ENCODE measurements at regions not wholly inside any gene's neighbourhood (a gene's known extent, or its start where the extent isn't known, plus 50 kb on each side); places are given as distances from the start of the nearest gene placed in this dataset.
"Not testable (repeated sequence)": the region's sequence is repeated elsewhere in the genome, so short reads cannot be mapped to it uniquely, and the experiment has no call there.

DNA sequence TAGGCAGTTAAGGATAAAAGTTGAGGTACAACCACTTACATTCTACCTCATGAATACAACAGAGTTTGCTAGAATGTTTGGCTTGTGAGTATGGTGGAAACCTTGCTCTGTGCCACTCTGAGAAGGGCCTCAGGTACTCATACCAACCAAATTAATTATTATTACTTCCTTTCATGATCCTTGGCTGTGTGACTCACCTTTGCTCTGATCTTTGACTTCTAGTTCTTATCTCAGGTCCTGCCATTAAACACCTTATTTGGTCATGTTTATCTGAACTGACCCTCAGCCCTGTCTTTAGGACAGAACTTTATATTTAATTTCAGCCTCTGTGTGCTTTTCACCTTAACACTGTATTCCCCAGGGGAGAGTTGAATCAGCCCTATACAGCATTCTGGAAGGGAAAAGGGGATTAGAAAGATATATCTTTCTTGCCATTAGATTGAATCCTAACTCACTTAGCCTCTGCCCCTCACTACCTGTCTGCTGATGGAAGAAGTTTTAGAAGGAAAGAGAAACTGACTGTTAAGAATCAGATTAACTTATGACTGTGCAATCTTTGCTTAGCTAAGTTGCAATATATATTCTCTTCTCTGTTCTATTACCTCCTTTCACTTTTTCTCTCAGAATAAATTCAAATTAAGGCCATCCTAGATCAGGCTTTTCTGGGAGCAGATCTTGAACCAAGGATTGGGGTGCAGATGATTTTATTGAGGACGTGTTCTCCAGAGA lies 260.4 kb upstream of the DPYD start:
- no peak for DNase-seq

GRCh38 chr1:98179151-98179773 lies 258.4 kb upstream of the DPYD start:
- DNase-seq: no peak

DNA sequence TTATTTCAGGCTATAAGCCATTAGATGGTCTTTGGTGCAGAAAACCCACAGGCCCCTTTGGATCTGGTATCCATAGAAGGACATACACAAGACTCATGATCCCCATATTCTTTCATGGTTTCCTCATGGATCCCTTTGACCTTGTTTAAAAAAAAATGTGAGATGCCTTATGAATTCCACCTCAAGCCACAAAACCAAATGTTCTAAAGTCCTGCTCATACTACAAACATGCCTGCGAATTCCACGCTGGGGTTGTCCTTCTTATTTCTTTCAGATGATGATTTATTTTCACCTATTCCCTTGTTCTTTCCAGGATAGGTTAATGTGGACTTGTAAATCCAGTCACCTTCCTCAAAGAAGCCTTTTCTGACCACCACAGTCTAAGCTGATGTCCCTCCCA lies 256.9 kb upstream of the DPYD start:
- DNase-seq: no peak

GRCh38 chr1:98176936-98177335 lies 256.1 kb upstream of the DPYD start:
- peak; percentile 11 for DNase-seq

DNA sequence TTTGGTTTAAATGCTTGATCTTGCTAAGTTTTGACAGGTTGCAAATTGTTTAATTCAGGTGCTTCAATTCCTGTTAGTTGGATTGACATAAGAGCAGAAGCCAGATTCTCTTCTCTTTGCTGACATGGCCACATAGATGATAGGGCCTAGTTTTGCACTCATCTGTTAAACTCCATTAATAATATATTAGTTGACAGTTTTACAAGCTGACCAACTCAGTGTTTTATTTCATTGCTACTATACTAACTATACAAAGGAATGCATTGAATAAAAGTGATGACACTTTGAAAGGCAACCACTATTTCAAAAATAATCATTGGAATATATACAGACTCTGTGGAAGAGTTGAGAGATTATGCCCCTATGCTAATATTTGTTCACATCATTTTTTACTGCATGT lies 255.6 kb upstream of the DPYD start:
- DNase-seq: no peak

GRCh38 chr1:98172578-98172977 lies 251.7 kb upstream of the DPYD start:
- no peak for DNase-seq

GRCh38 chr1:98172022-98172421 lies 251.2 kb upstream of the DPYD start:
- no peak for DNase-seq

DNA sequence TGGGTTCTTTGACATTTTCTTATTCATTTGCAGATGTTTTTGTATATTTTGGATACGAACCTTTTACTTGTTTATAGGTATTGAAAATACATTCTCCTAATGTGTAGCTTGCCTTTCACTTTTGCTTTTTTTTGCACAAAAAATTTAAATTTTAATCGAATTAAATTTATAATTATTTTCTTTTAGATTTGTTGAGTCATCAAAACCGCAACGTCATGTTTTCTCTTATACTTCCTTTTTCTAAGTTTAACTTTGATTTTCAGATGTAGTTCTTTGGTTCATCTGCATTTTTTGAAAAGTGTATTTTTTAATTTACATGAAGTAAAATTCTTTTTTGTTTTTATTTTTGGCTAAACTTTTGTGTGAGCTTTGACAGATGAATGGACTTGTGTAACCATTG lies 243.7 kb upstream of the DPYD start:
- no peak for DNase-seq

- DNase-seq: no peak
Observed at GRCh38 chr1:98157524-98158313, 236.9 kb upstream of the DPYD start.

GRCh38 chr1:98147280-98147679 lies 226.4 kb upstream of the DPYD start:
- DNase-seq: no peak

- DNase-seq: no peak
Observed at GRCh38 chr1:98145655-98146054, 224.8 kb upstream of the DPYD start.

GRCh38 chr1:98143403-98143802 lies 222.6 kb upstream of the DPYD start:
- DNase-seq: no peak

DNA sequence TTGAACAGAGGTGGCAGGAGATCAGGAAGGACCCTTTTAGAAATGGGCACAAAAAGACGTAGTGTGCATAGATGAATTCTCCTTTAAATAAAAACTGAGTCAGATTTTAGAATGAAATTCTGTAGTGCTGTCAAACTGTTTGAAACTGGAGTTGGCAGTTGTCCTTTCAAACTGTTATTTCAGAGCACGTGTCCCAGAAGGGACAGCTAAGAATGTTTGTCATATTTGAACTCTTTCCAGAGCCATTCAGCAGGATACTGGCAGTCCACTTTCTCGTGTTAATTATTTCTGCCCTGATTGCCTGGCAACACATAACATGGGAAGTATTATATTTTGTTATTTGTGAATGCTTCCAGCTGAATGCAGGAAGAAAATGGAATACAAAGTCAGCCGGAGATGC lies 212.3 kb upstream of the DPYD start:
- no peak for DNase-seq

DNA sequence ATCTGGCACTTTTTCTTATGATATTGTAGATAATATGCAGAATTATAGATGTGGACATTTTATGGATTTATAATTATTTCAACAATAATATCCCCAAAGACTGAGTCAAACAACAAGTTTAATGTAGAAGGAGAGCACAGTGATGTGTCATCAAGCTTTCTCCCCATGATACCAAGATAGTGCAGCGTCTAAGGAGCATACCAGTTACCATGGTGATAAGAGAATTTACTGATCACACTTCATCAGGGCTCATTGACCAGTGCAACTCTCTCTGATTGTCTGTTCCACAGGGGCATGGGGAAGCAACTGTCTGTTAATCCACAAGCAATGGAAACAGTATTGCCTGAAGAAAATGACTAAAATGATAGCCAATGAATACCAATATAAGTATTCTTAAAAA lies 209.6 kb upstream of the DPYD start:
- no peak for DNase-seq

- DNase-seq: no peak
Observed at GRCh38 chr1:98129491-98129890, 208.7 kb upstream of the DPYD start.

DNA sequence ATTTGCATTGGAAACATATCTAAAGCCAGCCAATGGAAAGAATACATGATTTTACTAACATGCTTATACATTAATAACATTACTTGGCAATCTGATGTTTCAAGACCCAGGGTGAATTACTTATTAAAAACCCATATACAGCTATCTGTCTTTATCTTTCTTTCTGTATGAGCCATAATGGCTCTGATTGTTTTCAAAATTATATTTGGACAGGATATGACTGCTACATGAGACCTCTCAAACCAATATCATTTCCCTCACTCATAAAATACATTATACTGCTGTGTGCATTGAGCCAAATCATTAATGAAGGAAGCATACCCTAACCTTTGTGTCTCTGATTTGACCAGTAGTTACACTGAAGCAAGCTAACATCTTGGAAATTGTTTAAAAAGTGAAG lies 205.9 kb upstream of the DPYD start:
- DNase-seq: no peak

GRCh38 chr1:98121646-98122045 lies 200.8 kb upstream of the DPYD start:
- DNase-seq: no peak

GRCh38 chr1:98119796-98120195 lies 199.0 kb upstream of the DPYD start:
- peak; percentile 79 for DNase-seq

DNA sequence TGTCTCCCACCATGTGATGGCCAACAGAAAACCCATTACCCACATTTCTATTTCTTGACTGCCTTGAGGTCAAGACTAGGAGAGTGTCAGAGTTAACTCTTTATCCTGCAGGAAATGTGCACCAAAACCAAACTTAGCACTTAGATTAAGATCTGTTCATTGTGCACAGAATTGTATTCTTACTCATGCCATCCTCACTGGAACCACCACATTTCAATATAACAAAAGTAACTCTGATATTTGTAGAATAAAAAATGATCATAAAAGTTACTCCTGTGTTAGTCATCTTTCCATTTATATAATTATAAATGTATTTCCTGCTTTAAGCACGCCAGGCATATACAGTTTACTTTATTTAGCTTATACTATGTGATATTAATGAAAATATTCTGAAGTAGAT lies 193.0 kb upstream of the DPYD start:
- DNase-seq: no peak

DNA sequence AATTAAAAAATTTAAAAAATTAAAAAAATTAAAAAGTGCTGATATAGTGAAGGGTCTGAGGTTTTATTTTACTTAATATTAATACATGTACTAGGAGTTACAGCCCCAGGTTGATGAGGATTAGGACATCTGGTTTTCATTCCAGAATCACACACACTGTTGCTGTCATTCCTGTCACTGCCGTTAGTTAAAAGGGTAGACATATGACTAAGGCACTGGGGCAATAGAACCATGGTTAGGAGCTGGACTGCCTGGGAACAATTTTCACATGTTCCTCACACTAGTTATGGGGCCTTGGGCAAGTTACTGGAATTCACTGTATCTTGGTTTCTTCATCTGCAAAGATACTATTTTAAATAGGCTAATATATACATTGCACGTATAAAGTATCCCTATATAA lies 191.8 kb upstream of the DPYD start:
- DNase-seq: no peak

GRCh38 chr1:98110674-98111073 lies 189.8 kb upstream of the DPYD start:
- DNase-seq: no peak

DNA sequence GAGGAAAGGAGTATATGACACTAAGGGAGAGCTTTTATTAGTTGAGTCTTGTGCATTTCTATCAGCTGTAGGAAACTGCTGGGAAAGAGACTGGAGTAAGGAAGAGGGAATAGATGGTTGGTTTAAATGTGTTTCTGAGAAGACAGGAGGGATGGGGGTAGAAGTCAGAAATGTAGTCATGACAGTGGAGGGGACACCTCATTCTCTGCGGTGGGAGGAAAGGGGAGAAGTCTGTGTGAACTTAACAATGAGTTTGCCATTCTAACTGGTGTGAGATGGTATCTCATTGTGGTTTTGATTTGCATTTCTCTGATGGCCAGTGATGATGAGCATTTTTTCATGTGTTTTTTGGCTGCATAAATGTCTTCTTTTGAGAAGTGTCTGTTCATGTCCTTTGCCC lies 187.5 kb upstream of the DPYD start:
- not testable (repeated sequence) for DNase-seq

- DNase-seq: no peak
Observed at GRCh38 chr1:98107256-98107655, 186.4 kb upstream of the DPYD start.

- DNase-seq: peak; percentile 16
Observed at GRCh38 chr1:98104289-98104688, 183.5 kb upstream of the DPYD start.
